ENCODE measurements at regions not wholly inside any gene's neighbourhood (a gene's known extent, or its start where the extent isn't known, plus 50 kb on each side); places are given as distances from the start of the nearest gene placed in this dataset.
"Not testable (repeated sequence)": the region's sequence is repeated elsewhere in the genome, so short reads cannot be mapped to it uniquely, and the experiment has no call there.

DNA sequence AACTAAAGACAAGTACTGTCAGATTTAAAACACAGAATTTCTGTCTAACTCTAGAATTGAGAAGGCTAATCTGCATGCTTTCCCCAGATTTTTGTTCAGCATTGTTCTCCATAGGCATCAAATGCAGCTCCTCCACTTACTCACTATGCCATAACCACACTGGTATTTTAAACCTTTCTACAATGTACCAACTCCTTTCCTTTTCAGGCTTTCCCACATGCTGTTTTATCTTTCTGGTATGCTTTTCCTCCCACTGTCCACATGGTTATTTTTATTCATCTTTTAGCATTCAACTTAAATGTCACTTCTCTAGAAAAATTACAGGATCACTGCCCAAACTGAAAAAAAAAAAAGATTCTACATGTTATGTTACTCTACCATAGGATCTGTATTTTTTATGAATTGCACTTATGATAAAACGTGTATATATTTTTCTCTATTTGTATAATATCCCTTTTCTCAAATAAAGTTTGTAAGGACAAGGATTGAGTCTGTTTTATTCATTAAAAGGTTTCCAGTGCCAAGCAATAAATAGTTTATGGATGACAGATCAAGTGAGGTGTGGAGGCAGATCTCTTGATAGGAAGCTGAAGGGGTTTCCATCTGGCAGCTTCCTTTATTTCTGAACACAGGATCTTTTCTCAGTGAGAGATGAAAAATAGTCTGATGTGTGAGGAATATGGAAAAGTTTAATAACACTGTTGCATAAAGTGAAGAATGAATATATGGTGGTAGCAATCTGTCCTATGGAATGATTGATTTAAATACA is 1064.5 kb downstream of the ZPLD1 start:
- peak; percentile 7 for DNase-seq (ENCODE audit: low spot score)

DNA sequence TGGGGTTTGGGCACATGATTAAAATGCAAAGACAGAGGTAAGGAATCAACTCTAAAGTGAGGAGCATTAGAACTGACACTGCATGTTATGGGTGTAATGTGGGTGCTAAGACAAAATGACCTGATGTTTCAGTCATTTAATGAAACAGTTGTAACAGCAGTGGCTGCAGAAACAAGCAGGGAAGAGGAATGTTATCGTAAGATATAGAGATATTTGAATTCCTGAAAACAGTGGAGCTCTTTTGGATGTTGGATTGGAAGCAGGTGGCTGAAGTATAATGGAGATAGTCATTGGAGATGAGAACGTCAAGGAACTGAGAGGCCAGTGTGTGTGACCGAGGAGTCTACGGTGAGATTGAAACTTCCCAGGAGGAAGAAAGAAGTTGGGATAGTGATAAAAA is 1065.2 kb downstream of the ZPLD1 start:
- DNase-seq (ENCODE audit: low spot score): no peak

DNA sequence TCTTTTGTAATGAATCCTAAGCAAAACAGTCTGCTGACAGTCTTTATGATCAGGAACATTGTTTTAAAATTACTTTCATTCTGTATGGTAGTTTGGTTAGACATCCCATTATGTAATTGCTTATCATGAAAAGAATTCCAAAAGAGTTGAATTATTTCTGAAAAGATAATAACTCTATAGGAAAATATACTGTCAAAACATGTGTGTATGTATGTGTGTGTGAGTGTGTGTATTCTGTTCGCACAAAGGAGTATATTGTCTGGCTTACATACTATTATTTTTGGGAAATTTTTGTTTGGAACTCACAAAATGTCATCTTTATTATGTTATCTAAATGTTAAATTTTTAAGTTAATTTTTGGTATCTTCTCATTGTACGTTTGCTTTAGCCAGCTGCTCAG is 1075.9 kb downstream of the ZPLD1 start:
- no peak for DNase-seq (ENCODE audit: low spot score)

DNA sequence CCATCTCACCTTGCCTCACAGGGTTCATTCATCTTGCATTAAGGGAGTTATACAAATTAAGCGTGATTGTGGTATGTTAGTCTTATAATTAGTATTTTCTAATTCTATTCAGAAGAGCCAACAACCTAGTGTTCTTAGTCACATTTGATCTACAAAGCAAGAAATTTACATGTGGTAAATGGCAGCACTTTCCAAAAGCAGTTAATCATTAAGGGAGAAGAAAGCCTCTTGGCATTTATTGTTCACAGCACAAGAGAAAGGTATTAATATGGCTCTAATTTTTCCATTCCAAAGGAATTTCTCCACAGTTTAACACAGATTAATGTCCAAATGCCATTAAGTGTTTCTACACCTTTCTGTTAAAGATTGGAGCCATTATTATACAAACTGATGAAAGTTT is 1077.1 kb downstream of the ZPLD1 start:
- DNase-seq (ENCODE audit: low spot score): no peak

DNA sequence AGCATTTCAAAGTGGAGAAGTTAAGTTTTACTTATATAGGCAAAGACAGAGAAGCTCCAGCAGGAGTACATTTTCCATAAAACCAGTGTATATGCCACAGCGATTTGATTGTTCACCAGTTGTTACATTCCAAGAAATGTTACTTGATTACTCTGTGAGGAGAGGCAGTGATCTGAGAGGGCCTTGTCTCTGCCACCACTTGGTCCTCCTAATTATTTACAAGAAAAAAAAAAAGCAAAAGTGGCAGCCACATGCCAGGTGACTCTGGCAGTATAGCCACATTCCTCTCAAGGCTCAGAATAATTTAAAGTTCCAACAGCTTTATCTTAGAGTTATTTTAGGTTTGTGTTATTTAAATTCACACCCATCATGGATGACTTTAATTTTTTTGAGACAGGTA is 1077.8 kb downstream of the ZPLD1 start:
- no peak for DNase-seq (ENCODE audit: low spot score)

DNA sequence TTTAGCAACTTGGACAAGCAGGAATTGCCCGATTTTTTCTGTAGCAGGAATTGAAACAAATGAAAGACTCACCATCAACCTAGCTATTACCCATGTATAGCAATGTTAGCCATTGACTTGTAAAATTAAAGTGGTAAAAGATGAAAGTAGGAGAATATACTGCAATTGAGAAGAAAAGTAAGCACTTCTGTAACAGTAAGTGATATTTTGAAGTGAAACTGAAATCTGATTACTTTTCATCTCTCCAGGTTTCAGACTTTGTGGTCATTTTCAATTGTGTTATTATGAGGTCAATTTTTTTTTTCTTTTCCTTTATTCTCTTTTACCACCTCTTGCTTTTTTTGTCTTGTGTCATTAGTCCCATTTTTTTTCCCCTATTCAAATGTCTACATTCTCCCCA is 1078.2 kb downstream of the ZPLD1 start:
- DNase-seq (ENCODE audit: low spot score): no peak

DNA sequence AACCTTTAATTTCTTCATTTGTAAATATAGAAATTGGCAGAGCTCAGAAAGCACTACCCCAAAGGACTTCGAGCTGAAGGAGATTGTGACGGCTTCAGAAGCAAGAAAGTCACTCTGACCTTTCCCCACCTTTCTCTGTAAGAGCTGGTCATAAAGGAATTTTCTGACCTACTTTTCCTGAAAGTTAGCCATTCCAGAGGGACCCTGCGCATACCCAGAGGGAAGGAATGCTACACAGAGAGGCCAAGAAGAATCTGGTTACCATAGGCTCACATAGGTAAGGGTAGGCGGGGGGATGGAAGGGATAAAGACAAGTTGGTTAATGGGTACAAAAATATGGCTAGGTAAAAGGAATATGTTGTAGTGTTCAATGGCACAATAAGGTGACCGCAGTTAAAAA is 1080.3 kb downstream of the ZPLD1 start:
- DNase-seq (ENCODE audit: low spot score): no peak

DNA sequence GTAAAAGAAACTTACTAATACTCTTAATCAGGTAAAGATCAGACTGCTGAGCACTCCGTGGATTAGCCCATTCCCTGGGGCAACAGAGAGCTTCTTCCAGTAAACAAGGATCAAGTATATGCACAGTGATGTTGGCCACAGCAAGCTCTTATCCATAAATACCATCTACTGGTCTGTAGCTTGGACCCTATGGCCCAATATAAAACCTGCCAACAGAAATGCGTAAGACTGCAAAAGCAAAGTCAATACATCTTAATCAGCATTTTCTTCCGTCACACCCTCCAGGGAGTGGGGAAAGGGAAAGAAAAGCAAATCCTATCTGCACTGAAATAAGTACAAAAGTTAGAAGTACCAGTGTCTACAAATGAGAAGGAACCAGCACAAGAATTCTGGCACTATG is 1082.1 kb downstream of the ZPLD1 start:
- DNase-seq (ENCODE audit: low spot score): no peak

DNA sequence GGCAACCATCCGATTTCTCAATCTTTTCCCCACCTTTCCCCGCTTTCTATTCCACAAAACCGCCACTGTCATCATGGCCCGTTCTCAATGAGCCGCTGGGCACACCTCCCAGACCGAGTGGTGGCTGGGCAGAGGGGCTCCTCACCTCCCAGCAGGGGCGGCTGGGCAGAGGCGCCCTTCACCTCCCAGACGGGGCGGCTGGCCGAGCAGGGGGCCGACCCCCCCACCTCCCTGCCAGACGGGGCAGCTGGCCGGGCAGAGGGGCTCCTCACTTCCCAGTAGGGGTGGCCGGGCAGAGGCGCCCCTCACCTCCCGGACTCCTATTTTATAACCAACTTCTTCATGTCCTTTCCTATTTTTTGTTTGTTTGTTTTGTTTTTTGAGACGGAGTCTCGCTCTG is 1096.5 kb downstream of the ZPLD1 start:
- not testable (repeated sequence) for DNase-seq (ENCODE audit: low spot score)

DNA sequence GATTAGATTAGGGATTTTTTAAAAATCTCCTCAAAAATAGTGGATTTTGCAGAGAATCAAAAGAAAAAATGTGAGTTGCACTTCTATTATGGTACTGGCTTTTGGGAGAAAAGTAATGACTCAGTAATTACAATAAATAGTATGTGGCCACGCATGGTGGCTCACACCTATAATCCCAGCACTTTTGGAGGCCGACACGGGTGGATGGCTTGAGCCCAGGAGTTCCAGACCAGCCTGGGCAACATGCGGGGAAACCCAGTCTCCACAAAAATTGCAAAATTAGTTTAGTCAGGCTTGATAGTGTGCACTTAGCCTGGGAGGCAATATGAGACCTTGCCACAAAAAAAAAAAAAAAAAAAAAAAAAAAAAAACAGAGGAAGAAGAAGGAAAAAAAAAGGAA is 1098.2 kb downstream of the ZPLD1 start:
- DNase-seq (ENCODE audit: low spot score): no peak

DNA sequence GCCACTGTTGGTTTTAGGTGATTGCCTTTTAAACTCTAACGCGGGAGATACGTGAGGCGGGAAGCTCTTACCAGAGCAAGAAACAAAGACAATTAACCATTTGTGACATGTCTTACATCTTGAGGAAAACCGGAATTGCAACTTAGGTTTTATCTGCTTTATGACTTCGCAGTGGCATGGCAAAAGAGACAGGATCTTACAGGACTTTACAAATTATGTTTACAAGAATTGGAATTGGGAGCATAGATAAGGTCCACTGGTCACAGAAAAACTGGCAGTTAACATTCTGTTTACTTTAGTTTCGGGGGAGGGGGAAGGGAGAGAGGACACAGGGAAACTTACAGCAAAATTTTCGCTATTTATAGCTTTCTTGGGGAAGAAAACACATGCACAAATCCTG is 1119.6 kb downstream of the ZPLD1 start:
- DNase-seq (ENCODE audit: low spot score): no peak

DNA sequence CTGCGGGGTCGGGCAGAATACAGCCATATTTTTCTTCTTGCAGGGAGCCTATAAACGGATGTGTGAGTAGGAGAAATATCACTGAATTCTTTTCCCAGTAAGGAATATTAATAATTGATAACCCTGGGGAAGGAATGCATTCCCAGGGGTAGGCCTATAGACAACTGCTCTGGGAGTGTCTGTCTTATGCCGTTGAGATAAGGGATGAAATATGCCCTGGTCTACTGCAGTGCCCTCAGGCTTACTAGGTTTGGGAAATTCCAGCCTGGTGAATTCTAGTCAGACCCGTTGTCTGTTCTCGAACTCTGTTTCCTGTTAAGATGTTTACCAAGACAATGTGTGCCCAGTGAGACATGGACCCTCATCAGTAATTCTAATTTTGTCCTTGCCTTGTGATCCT is 1129.3 kb downstream of the ZPLD1 start:
- DNase-seq (ENCODE audit: low spot score): not testable (repeated sequence)

DNA sequence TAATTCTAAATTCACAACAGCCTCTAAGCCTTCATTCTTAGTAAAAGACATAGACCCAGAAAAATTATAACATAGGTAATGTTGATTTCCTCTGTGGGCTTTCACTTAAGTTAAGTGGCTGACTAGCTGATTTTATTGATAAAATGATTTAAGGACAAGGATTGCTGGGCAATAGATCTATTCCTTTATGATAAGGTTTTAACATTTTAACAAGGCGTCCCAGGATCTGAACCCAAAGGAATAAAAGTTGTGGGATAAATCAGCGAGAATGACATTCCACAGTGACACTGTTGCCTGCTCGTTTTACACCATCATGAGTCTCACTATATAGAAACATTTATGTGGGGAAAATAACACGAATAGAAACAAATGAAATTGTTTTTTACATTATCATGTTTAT is 1151.0 kb downstream of the ZPLD1 start:
- no peak for DNase-seq (ENCODE audit: low spot score)

DNA sequence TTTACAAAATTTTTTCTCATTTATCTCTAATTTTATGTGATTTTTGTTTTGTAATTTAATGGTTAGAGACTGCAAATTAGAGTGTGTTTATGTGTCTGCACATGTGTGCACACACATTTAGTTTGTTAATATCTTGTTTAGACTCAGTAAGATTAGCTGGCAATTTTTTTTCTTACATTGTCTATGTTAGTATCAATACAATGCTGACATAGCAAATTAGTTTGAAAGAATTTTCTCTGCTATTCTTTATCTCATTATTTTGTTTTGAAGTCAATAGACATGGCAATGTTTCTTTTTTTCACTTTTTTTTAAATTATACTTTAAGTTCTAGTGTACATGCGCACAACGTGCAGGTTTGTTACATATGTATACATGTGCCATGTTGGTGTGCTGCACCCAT is 1155.0 kb downstream of the ZPLD1 start:
- no peak for DNase-seq (ENCODE audit: low spot score)

DNA sequence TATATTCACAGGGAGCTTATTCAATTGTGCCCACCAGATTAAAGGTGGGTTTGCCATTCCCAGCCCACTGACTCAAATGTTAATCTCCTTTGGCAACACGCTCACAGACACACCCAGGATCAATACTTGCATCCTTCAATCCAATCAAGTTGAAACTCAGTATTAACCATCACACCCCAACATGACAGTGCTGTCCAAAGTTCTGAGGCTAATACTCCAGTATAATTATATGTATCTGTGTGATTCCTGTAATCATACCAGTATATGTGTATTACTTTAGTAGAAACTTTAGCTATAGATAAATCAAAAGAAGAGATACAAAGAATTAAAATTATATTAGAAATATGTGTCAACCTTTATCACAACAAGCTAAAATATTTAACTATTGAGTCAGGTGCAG is 1166.0 kb downstream of the ZPLD1 start:
- no peak for DNase-seq (ENCODE audit: low spot score)

DNA sequence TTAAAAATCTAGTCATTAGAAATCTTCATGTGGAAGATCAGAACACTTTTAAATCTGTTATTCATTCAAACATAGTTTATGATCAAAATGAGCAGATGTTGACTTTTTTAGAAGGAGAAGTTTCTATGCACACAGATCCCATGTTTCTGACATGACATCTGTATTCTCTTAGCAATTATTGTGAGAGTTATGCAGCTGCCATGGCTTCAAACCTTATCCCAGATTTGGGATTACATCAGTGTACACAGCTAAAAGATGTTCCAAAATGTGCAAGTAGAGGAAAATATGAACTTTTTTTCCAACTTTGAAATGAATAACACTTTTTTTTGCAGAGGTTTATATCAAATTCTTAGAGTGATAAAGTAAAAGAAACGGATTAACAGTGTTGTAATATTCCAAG is 1166.9 kb downstream of the ZPLD1 start:
- no peak for DNase-seq (ENCODE audit: low spot score)

DNA sequence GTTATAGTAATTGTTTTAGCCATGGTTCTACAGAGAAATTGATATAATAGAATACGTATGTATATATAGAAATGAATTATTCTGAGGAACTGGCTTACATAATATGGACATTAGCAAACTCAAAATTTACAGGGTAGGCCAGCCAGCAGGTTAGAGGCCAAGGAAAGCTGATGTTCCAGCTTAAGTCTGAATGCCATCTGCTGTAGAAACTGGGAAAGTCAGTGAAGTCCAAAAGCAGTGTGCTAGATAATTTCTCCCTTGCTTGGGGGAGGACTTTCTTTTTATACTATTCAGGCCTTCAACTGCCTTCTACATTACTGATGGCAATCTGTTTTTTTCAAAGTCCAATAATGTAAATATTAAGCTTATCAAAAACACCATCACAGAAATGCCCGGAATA is 1174.7 kb downstream of the ZPLD1 start:
- no peak for DNase-seq (ENCODE audit: low spot score)

DNA sequence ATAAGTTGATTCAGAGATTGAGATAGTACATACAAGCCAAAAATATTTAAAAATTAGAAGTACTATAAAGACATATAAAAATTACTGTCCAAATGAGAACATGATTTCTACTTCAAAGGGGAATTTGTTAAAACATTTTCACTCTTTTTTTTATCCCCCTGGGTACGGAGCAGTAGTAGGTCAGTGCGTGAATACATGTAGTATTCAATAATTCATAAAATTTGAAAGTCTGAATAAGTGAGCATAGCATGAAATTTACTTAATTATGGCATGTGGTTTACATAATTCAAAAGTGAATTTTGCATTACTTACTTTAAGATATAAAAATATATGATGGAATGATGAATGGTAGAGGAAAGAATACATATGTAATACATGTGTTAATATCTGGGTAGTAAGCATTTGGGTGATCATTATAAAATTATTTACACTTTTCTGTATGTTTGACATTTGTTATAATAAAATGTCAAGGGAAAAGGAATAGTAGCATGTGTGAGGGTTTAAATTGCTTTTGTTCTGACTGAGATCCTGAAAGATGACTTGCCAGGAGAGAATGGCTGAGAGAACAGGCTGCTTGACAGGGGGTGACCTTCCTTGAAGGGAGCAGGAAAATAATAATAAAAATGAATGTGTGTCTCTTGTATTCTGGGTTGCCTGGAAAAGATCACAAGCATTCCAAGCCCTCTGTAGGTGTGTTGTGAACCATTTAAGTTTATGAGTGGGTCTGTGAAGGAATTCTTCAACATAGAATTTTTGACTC is 1178.8 kb downstream of the ZPLD1 start:
- no peak for DNase-seq (ENCODE audit: low spot score)

DNA sequence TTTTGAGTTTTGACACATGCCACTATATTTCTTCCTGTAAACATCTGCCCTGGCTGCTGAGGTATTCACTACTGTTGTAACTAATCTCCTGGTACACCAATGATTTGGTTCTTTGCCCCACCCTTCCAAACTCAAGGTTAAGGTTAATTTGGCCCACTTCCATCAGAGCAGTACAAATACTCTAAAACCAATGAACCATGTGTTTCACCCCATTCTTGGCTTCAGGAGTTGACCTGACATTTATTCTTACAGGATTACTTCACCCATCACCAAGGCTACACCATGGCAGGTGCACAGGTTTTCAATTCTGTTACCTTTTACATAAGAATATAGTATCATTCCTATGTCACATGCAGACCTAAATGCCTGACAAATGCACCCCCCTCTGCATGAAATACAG is 1179.9 kb downstream of the ZPLD1 start:
- DNase-seq (ENCODE audit: low spot score): no peak

DNA sequence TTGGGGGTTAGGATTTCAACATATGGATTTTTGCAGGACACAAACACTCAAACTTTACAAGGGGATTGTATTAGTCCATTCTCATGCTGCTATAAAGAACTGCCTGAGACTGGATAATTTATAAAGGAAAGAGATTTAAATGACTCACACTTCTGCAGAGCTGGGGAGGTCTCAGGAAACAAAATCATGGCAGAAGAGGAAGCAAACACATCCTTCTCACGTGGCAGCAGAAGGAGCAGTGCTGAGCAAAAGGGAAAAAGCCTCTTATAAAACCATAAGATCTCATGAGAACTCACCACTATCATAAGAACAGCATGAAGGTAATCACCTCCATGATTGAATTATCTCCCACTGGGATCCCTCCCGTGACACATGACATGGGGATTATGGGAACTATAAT is 1183.1 kb downstream of the ZPLD1 start:
- no peak for DNase-seq (ENCODE audit: low spot score)

DNA sequence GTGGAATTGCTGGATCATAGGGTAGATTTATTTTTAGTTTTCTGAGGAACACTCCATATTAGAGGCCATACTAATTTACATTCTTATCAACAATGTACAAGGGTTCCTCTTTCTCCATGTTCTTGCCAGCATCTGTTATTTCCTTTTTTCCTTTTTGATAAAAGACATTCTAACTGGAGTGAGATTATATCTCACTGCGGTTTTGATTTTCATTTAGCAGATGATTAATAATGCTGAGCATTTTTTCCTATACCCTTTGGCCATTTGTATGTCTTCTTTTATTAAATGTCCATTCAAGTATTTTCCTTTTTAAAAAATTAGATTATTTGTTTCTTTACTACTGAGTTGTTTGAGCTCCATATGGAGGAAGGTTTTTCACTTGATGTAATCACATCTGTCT is 1189.5 kb downstream of the ZPLD1 start:
- DNase-seq (ENCODE audit: low spot score): no peak

DNA sequence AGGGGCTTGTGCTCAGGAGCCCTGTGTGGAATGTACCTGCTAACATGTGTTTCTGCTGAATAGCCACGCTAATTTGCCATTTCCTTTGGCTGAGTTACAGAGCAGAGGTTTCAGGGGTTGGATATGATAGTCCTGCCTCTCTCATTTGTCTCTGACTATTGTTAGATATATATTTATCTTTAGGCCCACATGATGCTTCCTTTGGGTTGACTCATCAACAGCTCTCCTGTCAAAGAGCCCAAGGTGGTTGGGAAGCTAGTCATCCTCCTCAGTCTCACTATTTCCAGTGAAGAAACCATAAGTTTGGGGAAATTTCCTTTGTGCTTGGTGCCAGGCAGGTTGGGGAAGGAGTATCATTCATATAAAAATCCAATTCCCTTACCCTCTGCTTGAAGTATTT is 1194.6 kb downstream of the ZPLD1 start:
- DNase-seq (ENCODE audit: low spot score): no peak

DNA sequence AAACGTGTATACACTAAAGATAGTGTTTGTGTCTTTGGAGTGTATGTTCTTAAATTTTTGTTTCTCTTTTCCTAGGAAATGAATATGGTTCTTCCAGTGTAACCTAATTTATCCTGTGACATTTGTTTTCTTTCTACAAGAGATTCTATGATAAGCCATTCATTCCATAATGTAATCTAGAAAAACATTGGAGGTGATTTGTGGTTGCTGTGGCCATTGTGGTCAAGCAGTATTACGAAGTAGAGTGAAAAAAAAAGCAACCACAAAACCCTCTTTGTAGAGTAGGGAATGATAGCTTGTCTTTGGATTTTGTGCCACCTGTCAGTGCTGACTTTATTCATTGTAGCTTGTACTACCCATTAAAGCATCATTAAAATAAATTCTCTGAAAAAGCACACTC is 1209.6 kb downstream of the ZPLD1 start:
- no peak for DNase-seq (ENCODE audit: low spot score)

DNA sequence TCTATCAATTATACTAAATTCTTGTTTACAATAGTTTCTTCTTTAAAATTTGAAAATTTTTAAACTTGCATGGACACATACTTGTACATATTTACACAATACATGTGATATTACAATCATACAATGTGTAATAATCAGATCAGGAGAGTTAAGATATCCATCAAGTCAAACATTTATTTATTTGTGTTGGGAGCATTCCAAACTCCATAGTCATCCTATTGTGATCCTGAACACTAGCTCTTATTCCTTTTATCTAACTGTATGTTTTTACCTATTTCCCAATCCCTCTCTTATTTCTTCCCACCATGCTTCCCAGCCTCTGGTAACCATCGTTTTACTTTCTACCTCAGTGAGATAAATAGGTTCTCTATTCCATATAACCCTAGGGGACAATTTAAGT is 1219.2 kb downstream of the ZPLD1 start:
- no peak for DNase-seq (ENCODE audit: low spot score)

Measured in AG08396 (cell line).